ENCODE measurements at regions not wholly inside any gene's neighbourhood (a gene's known extent, or its start where the extent isn't known, plus 50 kb on each side); places are given as distances from the start of the nearest gene placed in this dataset.

DNA sequence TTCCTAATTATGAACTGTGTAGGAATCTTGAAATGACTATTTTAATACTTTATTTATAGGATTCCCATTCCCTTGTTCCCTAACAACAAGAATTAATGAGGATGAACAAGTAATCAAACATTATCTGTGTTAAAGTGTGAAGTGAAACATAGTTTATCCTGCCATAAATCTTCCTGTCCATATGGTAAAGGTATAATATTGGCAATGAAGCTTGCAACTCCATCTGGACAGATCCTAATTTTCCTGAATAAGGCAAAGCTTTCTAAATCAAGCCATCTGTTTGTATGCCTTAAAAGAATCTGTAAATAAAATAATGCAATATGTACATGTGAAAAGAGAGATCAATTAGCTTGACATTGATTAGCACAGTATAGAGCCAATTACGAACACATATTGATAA is 529.0 kb downstream of the ANKRD7 start:
- Histone ChIP-seq H3K9me3 (ENCODE audit: insufficient read depth, low read depth, low read length) (no peaks in the 10 kb centered on the region), H3K4me1 (ENCODE audit: insufficient read depth, low read length) (no peaks in the 10 kb centered on the region), H3K27ac (ENCODE audit: low read depth, low read length) (no peak overlapping the region), H3K4me3 (ENCODE audit: low read length) (no peak overlapping the region), H3K9ac (ENCODE audit: low read depth, low read length) (no peak overlapping the region), H3K27me3 (ENCODE audit: insufficient read depth, low read length) (no peaks in the 10 kb centered on the region), H3K36me3 (ENCODE audit: insufficient read depth, low read length) (no peaks in the 10 kb centered on the region)
- no CpG with 5 or more reads among the region's 1 CpG for WGBS

DNA sequence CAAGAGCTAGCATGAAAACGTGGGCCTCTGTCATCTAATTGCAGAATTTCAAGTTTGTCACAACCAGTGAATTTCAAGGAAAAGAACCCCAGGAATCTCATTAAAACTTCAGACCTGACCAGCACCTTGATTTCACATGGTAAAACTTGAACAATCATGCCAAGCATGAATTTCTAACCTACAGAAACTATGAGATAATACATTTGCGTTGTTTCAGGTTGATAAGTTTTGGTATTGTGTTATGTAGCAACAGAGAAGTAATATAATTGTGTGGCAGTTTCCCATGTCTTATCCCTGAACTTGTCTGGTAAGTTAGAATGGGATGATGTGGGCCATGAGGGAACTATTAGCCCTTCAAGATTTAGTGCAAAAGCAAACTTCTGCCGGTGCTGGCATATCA is 530.1 kb downstream of the ANKRD7 start:
- Histone ChIP-seq H3K27me3 (ENCODE audit: insufficient read depth, low read length) (no peaks in the 10 kb centered on the region), H3K9ac (ENCODE audit: low read depth, low read length) (no peak overlapping the region), H3K36me3 (ENCODE audit: insufficient read depth, low read length) (no peaks in the 10 kb centered on the region), H3K9me3 (ENCODE audit: insufficient read depth, low read depth, low read length) (no peaks in the 10 kb centered on the region), H3K27ac (ENCODE audit: low read depth, low read length) (no peak overlapping the region), H3K4me3 (ENCODE audit: low read length) (no peak overlapping the region), H3K4me1 (ENCODE audit: insufficient read depth, low read length) (no peaks in the 10 kb centered on the region)
- WGBS: 92% methylated on average over 2 of the region's 3 CpGs

DNA sequence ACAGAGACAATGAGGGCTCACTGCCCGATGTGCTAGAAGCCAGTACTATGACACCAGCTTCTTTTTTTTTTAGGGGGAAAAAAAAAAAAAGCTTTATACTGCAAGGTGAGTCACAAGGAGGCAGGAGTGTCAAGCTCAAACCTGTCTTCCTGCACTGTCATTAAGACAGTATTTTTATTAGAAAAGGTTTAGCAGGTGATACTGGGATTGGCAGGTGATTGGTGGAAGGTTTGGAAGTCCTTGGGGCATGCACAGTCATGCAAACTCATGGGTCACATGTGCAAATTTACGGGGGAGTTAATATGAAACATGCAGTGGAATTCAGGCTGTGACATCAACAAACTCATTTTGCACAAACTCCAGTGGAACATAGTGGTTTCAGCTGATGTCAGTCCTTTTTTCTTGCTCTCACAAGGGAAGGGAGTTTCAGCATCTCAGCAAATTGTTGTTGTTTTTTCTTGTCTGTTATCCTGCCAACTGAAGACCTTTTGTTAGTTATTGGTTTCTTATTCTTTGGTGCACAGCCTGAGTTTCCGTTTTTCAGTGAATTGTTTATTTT is 530.6 kb downstream of the ANKRD7 start:
- H3K9me3 ChIP-seq (ENCODE audit: insufficient read depth, low read depth, low read length): no peaks in the 10 kb centered on the region
- no peak overlapping the region for H3K4me3 ChIP-seq (ENCODE audit: low read length)
- no peak overlapping the region for H3K27ac ChIP-seq (ENCODE audit: low read depth, low read length)
- H3K4me1 ChIP-seq (ENCODE audit: insufficient read depth, low read length): no peaks in the 10 kb centered on the region
- H3K9ac ChIP-seq (ENCODE audit: low read depth, low read length): no peak overlapping the region
- no peaks in the 10 kb centered on the region for H3K36me3 ChIP-seq (ENCODE audit: insufficient read depth, low read length)
- WGBS: 94% methylated on average over 2 of the region's 3 CpGs
- no peaks in the 10 kb centered on the region for H3K27me3 ChIP-seq (ENCODE audit: insufficient read depth, low read length)

DNA sequence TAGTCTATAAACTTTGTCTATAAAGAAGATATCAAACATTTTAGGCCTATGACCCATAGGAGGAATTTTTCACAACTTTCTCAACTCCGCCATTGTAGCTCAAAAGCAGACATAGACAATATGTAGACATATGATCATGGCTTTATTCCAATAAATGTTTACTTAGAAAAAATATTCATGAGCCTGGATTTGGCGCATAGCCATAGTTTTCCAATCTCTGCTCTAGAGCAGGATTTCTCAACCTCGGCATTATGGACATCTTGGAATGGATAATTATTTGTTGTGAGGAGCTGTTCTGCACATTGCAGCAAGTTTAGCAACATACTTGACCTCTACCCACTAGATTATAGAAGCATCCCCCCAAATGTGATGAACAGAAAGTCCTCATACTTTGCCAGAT is 532.6 kb downstream of the ANKRD7 start:
- H3K9ac ChIP-seq (ENCODE audit: low read depth, low read length): no peak overlapping the region
- H3K9me3 ChIP-seq (ENCODE audit: insufficient read depth, low read depth, low read length): peaks cover 6% of the 10 kb centered on the region; the same call in 1 of the 2 replicates
- no peaks in the 10 kb centered on the region for H3K27me3 ChIP-seq (ENCODE audit: insufficient read depth, low read length)
- H3K36me3 ChIP-seq (ENCODE audit: insufficient read depth, low read length): no peaks in the 10 kb centered on the region
- no peaks in the 10 kb centered on the region for H3K4me1 ChIP-seq (ENCODE audit: insufficient read depth, low read length)
- WGBS: 95% methylated on average over 3 of the region's 3 CpGs
- no peak overlapping the region for H3K27ac ChIP-seq (ENCODE audit: low read depth, low read length)
- no peak overlapping the region for H3K4me3 ChIP-seq (ENCODE audit: low read length)

DNA sequence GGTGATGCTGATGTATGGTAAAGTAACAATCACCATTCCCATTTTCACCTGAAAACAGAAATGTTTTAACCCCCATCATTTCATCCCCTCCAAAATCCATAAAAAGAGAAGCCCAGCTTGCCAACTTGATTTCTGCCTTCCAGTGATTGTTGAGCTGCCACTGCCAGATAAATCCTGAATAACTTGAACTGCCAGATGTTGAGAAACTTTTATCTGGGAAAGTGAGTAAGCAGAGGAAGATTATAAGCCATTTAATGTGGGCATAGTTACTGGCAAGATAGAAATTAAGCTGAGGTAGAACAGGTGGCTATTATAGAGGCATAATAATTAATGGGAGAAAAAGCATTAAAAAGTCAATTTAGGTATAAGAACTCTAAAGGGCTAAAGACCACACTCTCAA is 534.1 kb downstream of the ANKRD7 start:
- H3K4me1 ChIP-seq (ENCODE audit: insufficient read depth, low read length): no peaks in the 10 kb centered on the region
- H3K27me3 ChIP-seq (ENCODE audit: insufficient read depth, low read length): no peaks in the 10 kb centered on the region
- no peak overlapping the region for H3K4me3 ChIP-seq (ENCODE audit: low read length)
- no peak overlapping the region for H3K9ac ChIP-seq (ENCODE audit: low read depth, low read length)
- H3K36me3 ChIP-seq (ENCODE audit: insufficient read depth, low read length): no peaks in the 10 kb centered on the region
- peaks cover 6% of the 10 kb centered on the region; the same call in 1 of the 2 replicates for H3K9me3 ChIP-seq (ENCODE audit: insufficient read depth, low read depth, low read length)
- H3K27ac ChIP-seq (ENCODE audit: low read depth, low read length): no peak overlapping the region

DNA sequence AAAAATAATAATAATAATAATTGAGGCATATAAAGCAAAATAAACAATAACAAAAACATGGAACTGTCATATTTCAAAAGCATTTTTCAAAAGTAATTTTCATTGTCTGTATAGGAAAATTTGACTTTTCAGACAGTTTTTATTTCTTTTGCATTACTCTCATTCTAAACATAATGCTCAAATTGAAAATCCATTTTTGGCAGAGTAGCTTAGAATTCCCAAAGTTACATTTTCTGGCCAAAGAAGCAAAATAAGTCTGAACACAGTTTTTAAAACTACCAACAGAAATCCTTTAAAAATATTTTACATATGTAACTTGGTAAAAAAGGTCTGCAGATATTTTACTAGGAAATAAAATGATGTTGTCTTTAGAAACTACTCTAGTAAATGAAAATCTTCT is 535.4 kb downstream of the ANKRD7 start:
- Histone ChIP-seq H3K4me1 (ENCODE audit: insufficient read depth, low read length) (no peaks in the 10 kb centered on the region), H3K9ac (ENCODE audit: low read depth, low read length) (no peak overlapping the region), H3K27ac (ENCODE audit: low read depth, low read length) (no peak overlapping the region), H3K4me3 (ENCODE audit: low read length) (no peak overlapping the region), H3K27me3 (ENCODE audit: insufficient read depth, low read length) (no peaks in the 10 kb centered on the region), H3K36me3 (ENCODE audit: insufficient read depth, low read length) (no peaks in the 10 kb centered on the region), H3K9me3 (ENCODE audit: insufficient read depth, low read depth, low read length) (peaks cover 6% of the 10 kb centered on the region; the same call in 1 of the 2 replicates)

DNA sequence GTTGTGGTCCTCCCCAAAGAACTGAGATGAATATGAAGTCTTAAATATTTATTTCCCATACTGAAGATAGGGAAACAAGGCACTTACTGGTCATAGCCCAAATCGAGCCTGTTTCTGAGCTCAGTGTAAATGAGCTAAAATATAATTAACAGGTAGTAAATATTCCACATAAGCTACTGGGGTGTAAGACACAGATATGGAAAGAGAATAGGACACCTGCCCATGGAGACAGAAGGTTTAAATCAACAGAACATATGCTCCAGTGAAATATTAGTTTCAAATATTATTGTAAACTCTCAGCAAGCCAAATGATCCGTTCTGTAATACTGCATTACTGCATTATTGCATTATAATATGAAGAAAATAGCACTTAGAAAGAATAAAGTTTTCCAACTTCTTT is 537.9 kb downstream of the ANKRD7 start:
- WGBS: no CpG with 5 or more reads among the region's 2 CpGs
- H3K4me1 ChIP-seq (ENCODE audit: insufficient read depth, low read length): no peaks in the 10 kb centered on the region
- H3K27me3 ChIP-seq (ENCODE audit: insufficient read depth, low read length): no peaks in the 10 kb centered on the region
- no peak overlapping the region for H3K4me3 ChIP-seq (ENCODE audit: low read length)
- no peak overlapping the region for H3K9ac ChIP-seq (ENCODE audit: low read depth, low read length)
- H3K27ac ChIP-seq (ENCODE audit: low read depth, low read length): no peak overlapping the region
- H3K36me3 ChIP-seq (ENCODE audit: insufficient read depth, low read length): no peaks in the 10 kb centered on the region
- peaks cover 6% of the 10 kb centered on the region; the same call in 1 of the 2 replicates for H3K9me3 ChIP-seq (ENCODE audit: insufficient read depth, low read depth, low read length)

DNA sequence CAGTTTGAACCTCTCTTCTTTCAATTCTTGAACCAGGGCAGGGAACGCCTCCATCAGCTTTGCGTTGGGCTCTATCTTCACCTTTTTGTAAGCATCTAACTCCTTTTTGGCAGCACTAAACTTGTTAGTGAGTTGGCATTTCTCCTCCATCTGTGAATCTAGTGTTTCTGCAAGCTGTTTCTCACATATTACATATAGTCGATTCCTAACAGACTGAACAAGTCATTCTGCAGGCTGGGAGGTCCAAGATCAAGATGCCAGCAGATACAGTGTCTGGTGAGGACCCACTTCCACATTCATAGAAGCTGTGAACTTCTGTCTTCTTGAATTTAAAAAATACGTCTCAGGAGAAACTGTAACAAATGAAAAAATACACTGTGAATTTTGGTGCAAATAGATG is 539.7 kb downstream of the ANKRD7 start:
- H3K9me3 ChIP-seq (ENCODE audit: insufficient read depth, low read depth, low read length): peaks cover 6% of the 10 kb centered on the region; the same call in 1 of the 2 replicates
- H3K27ac ChIP-seq (ENCODE audit: low read depth, low read length): no peak overlapping the region
- no peak overlapping the region for H3K4me3 ChIP-seq (ENCODE audit: low read length)
- no peaks in the 10 kb centered on the region for H3K36me3 ChIP-seq (ENCODE audit: insufficient read depth, low read length)
- no peaks in the 10 kb centered on the region for H3K27me3 ChIP-seq (ENCODE audit: insufficient read depth, low read length)
- H3K9ac ChIP-seq (ENCODE audit: low read depth, low read length): no peak overlapping the region
- no peaks in the 10 kb centered on the region for H3K4me1 ChIP-seq (ENCODE audit: insufficient read depth, low read length)
- WGBS: 94% methylated on average over 4 of the region's 4 CpGs

DNA sequence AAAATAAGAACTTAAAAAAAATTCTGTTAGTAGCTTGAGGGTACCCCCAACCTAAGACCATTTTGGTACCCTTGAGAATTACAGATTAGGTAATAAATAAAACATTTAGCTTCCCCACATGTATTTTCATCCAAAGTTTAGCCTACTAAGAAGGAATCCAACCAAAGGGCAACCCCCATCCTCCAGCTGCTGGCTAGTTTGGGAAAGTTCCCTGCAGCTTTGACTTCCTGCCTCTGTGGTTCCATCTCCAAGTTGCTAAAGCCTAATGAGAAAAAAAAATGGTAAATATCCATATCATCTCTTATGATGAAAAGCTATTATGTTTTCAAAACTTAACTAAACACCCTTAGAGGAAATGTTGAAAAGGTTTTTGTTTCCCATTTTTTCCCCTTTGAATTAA is 547.2 kb downstream of the ANKRD7 start:
- Histone ChIP-seq H3K27me3 (ENCODE audit: insufficient read depth, low read length) (no peaks in the 10 kb centered on the region), H3K4me1 (ENCODE audit: insufficient read depth, low read length) (peaks cover 21% of the 10 kb centered on the region), H3K36me3 (ENCODE audit: insufficient read depth, low read length) (no peaks in the 10 kb centered on the region), H3K27ac (ENCODE audit: low read depth, low read length) (no peak overlapping the region), H3K4me3 (ENCODE audit: low read length) (no peak overlapping the region), H3K9me3 (ENCODE audit: insufficient read depth, low read depth, low read length) (no peaks in the 10 kb centered on the region), H3K9ac (ENCODE audit: low read depth, low read length) (no peak overlapping the region)

DNA sequence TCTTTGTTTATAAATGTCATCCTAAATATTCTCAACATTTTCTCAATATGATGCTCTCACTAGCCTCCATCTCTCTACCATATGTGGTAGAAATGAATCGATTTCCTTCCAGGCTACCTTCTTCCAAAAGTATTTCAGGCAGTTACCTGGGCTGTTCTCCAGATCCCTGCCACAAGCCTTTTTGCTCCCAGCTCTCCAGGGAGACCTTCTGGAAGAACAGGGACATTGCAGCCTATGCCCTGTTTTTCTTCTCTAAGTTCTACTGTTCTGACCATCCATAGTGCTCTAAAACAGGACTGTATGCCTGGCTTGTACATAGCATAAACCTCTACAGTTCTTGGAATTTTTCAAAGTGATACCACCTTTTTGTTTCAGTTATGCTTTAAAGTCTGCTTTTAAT is 552.8 kb downstream of the ANKRD7 start:
- H3K4me1 ChIP-seq (ENCODE audit: insufficient read depth, low read length): peaks cover 9% of the 10 kb centered on the region
- H3K27ac ChIP-seq (ENCODE audit: low read depth, low read length): no peak overlapping the region
- no peaks in the 10 kb centered on the region for H3K36me3 ChIP-seq (ENCODE audit: insufficient read depth, low read length)
- H3K9ac ChIP-seq (ENCODE audit: low read depth, low read length): no peak overlapping the region
- H3K9me3 ChIP-seq (ENCODE audit: insufficient read depth, low read depth, low read length): no peaks in the 10 kb centered on the region
- H3K4me3 ChIP-seq (ENCODE audit: low read length): no peak overlapping the region
- H3K27me3 ChIP-seq (ENCODE audit: insufficient read depth, low read length): no peaks in the 10 kb centered on the region
- WGBS: 100% methylated on average over 1 of the region's 1 CpG

DNA sequence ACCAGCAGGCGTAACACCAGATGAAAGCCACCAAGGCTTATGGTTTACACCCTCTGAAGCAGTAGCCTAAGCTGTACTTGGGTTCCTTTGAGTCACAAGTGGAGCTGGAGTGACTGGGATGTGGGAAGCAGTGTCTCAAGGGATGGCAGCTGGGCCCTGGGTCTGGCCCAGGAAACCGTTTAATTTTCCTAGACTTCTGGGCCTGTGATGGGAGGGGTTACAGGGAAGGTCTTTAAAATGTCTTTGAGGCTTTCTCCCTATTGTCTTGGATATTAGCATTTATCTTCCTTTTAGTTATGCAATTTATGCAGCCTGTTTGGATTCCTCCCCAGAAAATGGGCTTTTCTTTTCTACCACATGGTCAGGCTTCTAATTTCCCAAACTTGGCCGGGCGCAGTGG is 568.2 kb downstream of the ANKRD7 start:
- no peak overlapping the region for H3K4me3 ChIP-seq (ENCODE audit: low read length)
- H3K36me3 ChIP-seq (ENCODE audit: insufficient read depth, low read length): no peaks in the 10 kb centered on the region
- WGBS: 88% methylated on average over 4 of the region's 4 CpGs
- peaks cover 7% of the 10 kb centered on the region for H3K4me1 ChIP-seq (ENCODE audit: insufficient read depth, low read length)
- H3K9ac ChIP-seq (ENCODE audit: low read depth, low read length): no peak overlapping the region
- no peaks in the 10 kb centered on the region for H3K27me3 ChIP-seq (ENCODE audit: insufficient read depth, low read length)
- H3K27ac ChIP-seq (ENCODE audit: low read depth, low read length): no peak overlapping the region
- no peaks in the 10 kb centered on the region for H3K9me3 ChIP-seq (ENCODE audit: insufficient read depth, low read depth, low read length)

DNA sequence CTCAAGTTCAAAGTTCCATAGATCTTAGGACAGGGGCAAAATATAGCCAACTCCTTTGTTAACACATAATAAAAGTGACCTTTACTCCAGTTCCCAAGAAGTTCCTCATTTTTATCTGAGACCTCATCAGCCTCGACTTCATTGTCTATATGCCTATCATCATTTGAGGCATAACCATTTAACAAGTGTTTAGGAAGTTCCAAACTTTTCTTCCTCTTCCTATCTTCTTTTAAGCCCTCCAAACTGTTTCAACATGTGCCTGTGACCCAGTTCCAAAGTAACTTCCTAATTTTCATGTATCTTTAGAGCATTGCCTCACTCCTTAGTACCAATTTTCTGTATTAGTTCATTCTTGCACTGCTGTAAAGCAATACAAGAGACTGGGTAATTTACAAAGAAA is 569.1 kb downstream of the ANKRD7 start:
- Histone ChIP-seq H3K4me3 (ENCODE audit: low read length) (no peak overlapping the region), H3K36me3 (ENCODE audit: insufficient read depth, low read length) (no peaks in the 10 kb centered on the region)
- 100% methylated on average over 1 of the region's 1 CpG for WGBS

More for the DNA sequence above, 569.1 kb downstream of the ANKRD7 start:
- Histone ChIP-seq H3K4me1 (ENCODE audit: insufficient read depth, low read length) (no peaks in the 10 kb centered on the region), H3K27me3 (ENCODE audit: insufficient read depth, low read length) (no peaks in the 10 kb centered on the region), H3K9ac (ENCODE audit: low read depth, low read length) (no peak overlapping the region), H3K9me3 (ENCODE audit: insufficient read depth, low read depth, low read length) (no peaks in the 10 kb centered on the region), H3K27ac (ENCODE audit: low read depth, low read length) (no peak overlapping the region)

All from HUES64 (cell line).